ENCODE measurements at regions not wholly inside any gene's neighbourhood (a gene's known extent, or its start where the extent isn't known, plus 50 kb on each side); places are given as distances from the start of the nearest gene placed in this dataset.

DNA sequence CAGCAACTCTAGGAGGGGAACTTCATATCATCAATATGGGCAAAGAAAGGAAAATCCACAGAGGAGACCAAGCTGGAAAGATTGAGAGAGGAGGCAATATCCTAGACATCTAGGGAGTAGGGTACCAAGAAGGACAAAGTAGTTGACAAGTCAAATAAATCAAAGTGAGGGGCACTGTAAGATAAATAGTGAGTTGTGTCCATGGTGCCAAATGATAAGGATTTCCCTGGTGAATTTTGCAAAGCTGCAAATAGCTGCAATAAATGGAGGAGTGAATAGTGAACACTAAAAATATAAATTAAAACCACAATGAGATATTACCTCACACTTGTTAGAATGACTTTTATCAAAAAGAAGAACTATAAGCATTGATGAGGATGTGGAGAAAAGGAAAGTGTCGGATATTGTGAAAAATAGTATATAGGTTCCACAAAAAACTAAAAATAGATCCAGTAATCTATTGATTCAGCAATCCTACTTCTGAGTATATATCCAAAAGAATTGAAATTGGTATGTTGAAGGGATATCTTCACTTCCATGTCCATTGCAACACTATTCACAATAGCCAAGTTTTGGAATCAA lies 258.2 kb upstream of the FN1 start:
- intact Hi-C loops (cut with micrococcal nuclease), result no loop called here
- no peak overlapping the region for H3K27ac ChIP-seq (ENCODE audit: low read length)
- TF ChIP-seq, protein P1, sequence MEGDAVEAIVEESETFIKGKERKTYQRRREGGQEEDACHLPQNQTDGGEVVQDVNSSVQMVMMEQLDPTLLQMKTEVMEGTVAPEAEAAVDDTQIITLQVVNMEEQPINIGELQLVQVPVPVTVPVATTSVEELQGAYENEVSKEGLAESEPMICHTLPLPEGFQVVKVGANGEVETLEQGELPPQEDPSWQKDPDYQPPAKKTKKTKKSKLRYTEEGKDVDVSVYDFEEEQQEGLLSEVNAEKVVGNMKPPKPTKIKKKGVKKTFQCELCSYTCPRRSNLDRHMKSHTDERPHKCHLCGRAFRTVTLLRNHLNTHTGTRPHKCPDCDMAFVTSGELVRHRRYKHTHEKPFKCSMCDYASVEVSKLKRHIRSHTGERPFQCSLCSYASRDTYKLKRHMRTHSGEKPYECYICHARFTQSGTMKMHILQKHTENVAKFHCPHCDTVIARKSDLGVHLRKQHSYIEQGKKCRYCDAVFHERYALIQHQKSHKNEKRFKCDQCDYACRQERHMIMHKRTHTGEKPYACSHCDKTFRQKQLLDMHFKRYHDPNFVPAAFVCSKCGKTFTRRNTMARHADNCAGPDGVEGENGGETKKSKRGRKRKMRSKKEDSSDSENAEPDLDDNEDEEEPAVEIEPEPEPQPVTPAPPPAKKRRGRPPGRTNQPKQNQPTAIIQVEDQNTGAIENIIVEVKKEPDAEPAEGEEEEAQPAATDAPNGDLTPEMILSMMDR (IDR thresholded peaks at IDR 0.05), result no peak
- no peaks in the 10 kb centered on the region for H3K9me3 ChIP-seq (ENCODE audit: control insufficient read depth, insufficient read depth, low read length)
- DNase-seq (no peak), ATAC-seq (no peak)
- Mint-ChIP-seq H3K9me3 (peaks cover 0 to 3% of the 10 kb centered on the region in 2 donors), H3K4me1 (no peaks in the 10 kb centered on the region), H3K27me3 (ENCODE audit: low read depth in 2 of 2) (peaks cover 17 to 30% of the 10 kb centered on the region in 2 donors), H3K27ac (no peak overlapping the region), H3K36me3 (no peaks in the 10 kb centered on the region), H3K4me3 (no peak overlapping the region)
- no peaks in the 10 kb centered on the region for H3K36me3 ChIP-seq (ENCODE audit: control insufficient read depth, insufficient read depth, low read length)
- no peaks in the 10 kb centered on the region for H3K4me1 ChIP-seq (ENCODE audit: control insufficient read depth, insufficient read depth, low read length)
- no peak overlapping the region for H3K4me3 ChIP-seq (ENCODE audit: low read length)
- WGBS (ENCODE audit: insufficient coverage), result no CpG with 5 or more reads among the region's 1 CpG
- no peaks in the 10 kb centered on the region for H3K27me3 ChIP-seq (ENCODE audit: control insufficient read depth, insufficient read depth, low read length)

DNA sequence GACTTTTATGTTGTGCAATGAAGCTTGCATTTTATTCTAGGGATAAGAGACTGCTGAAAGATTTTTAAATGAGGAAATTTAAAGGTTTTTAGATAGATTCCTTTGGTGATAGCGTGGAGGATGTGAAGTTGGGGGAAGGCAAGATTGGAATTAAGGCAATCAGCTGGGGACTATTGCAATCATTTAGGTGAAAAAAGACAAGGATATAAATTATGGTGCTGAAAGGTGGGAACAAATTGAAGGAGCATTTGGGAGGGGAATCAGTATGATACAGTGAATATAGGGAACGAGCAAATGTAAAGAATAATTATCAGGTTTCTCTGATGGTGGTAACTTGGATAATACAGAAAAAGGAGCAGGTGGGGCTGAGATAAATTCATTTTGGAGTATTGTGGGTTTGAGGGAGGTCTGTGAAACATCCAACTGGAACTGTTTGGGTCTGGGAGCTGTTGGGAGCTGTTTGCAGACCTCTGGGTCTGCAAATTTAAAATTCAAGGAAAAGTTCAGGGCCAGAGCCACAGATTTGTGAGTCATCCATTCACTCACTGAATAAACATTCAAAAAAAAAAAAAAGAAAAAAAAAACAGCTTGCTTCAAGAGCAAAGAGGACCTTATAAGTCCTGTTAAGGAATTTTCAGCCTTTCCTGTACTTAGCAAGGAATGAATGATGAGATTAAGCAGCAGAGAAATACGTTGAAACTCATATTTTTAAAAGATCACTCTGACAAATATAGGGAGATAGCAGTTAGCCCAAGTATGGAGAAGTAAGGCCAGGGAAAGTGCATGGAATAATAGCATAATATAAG lies 257.5 kb upstream of the FN1 start:
- H3K36me3 ChIP-seq (ENCODE audit: control insufficient read depth, insufficient read depth, low read length), result no peaks in the 10 kb centered on the region
- H3K9me3 Mint-ChIP-seq, result peaks cover 0 to 3% of the 10 kb centered on the region in 2 donors
- 86% methylated on average over 2 of the region's 3 CpGs for WGBS (ENCODE audit: insufficient coverage)

DNA sequence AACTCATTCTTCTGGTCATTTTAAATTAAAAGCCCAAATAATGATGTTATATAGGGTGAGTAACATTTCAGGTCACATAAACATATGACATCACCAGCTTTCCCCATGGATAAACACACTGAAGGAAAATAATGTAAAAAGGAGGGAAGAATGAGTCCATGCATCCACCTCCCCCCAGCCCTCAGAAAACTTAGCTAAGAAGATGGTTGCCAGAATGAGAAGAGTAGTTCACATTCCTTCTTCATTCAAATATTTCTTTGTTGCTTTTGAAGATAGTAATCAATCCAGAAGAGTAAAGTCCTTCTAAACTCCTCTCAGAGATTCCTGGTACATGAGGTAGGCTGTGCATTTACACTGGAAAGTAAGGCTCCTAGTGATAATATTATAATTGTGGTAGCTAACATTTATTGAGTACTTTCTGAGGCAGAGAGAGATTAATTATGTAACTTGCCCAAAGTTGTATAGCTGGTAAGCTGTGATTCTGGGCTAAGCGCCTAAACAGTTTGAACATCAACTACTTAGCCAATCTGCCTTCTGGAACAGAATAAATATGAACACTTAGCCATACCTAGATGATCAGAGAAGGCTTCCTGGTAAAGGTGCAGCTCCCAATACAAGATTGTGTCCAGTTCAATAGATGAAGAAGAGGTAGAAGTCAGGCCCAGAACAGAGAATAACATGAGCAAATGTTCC lies 256.7 kb upstream of the FN1 start:
- peaks cover 2% of the 10 kb centered on the region for H3K27me3 ChIP-seq (ENCODE audit: control insufficient read depth, insufficient read depth, low read length)
- Mint-ChIP-seq H3K27me3 (ENCODE audit: low read depth in 2 of 2) (peaks cover 14 to 38% of the 10 kb centered on the region in 2 donors), H3K9me3 (no peaks in the 10 kb centered on the region), H3K4me1 (no peaks in the 10 kb centered on the region), H3K4me3 (no peak overlapping the region), H3K36me3 (no peaks in the 10 kb centered on the region), H3K27ac (no peak overlapping the region)
- no peak for DNase-seq
- H3K9me3 ChIP-seq (ENCODE audit: control insufficient read depth, insufficient read depth, low read length), result no peaks in the 10 kb centered on the region
- intact Hi-C loops (cut with micrococcal nuclease), result no loop called here
- WGBS (ENCODE audit: insufficient coverage), result no CpG with 5 or more reads among the region's 1 CpG
- H3K27ac ChIP-seq (ENCODE audit: low read length), result no peak overlapping the region
- no peak overlapping the region for H3K4me3 ChIP-seq (ENCODE audit: low read length)
- H3K36me3 ChIP-seq (ENCODE audit: control insufficient read depth, insufficient read depth, low read length), result no peaks in the 10 kb centered on the region
- TF ChIP-seq, protein P1 (IDR thresholded peaks at IDR 0.05), result no peak
- H3K4me1 ChIP-seq (ENCODE audit: control insufficient read depth, insufficient read depth, low read length), result no peaks in the 10 kb centered on the region
- no peak for ATAC-seq

More for the DNA sequence above, 257.5 kb upstream of the FN1 start:
- no peaks in the 10 kb centered on the region for H3K36me3 Mint-ChIP-seq
- no peaks in the 10 kb centered on the region for H3K4me1 Mint-ChIP-seq
- no peak overlapping the region for H3K4me3 ChIP-seq (ENCODE audit: low read length)
- intact Hi-C loops (cut with micrococcal nuclease), result no loop called here
- H3K9me3 ChIP-seq (ENCODE audit: control insufficient read depth, insufficient read depth, low read length), result no peaks in the 10 kb centered on the region
- no peaks in the 10 kb centered on the region for H3K4me1 ChIP-seq (ENCODE audit: control insufficient read depth, insufficient read depth, low read length)
- no peaks in the 10 kb centered on the region for H3K27me3 ChIP-seq (ENCODE audit: control insufficient read depth, insufficient read depth, low read length)
- TF ChIP-seq, protein P1 (IDR thresholded peaks at IDR 0.05), result no peak
- no peak overlapping the region for H3K4me3 Mint-ChIP-seq
- H3K27ac Mint-ChIP-seq, result no peak overlapping the region
- DNase-seq (no peak), ATAC-seq (no peak)
- H3K27ac ChIP-seq (ENCODE audit: low read length), result no peak overlapping the region
- peaks cover 17 to 30% of the 10 kb centered on the region in 2 donors for H3K27me3 Mint-ChIP-seq (ENCODE audit: low read depth in 2 of 2)

Data from natural killer cell (primary cell).